Right renal pelvis (tissue), 4 donors: ENCODE measurements at regions not wholly inside any gene's neighbourhood (a gene's known extent, or its start where the extent isn't known, plus 50 kb on each side); places are given as distances from the start of the nearest gene placed in this dataset.

Experiments used
- DNase-seq, 4 donors: peaks; one replicate each; pipeline ENCODE4 v3.0.0-alpha.2; 2013; ENCODE audit warnings: low read depth in 4 of 4, low spot score in 3 of 4, missing footprints in 1 of 4

DNA sequence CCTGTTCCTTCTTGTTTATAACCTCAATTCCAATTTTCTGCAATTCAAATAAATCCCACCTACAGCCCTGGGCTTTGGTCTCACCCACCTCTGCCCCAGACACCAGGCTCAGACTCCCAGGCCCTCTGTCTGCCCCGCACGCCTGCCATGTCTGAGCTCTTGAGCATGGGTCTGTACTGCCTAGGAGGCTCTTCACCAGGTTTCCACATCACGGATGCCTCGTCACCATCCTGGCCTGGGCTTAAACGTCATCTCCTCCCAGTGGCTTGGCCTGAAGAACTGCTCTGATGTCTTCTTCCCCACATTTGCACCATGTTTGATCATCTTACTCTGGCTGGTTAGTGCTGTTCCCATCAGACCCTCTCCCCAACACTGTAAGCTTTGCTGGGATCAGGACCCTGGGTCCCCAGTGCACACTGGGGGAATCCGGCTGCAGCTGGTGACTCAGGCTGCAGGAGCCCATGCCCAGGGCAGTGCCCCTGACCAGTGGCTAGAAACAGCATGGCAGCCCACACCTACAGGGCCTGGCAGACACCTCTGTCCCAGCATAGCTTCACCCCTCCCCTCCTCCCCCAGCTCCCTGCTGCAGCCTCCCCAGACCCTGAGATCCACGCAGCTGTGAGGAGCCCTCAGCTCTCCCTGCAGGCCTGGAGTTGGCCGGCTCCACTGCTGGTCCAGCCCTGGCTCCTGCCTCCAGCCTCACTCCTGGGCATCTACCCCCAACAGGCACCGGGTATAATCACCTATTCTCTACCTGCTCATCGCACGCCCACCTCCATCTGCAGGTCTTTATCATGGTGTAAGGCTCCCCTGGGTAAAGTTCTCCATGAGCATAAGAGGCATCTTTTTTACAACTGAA, 162.8 kb upstream of the NSMCE3 start:
- DNase-seq: no peak

DNA sequence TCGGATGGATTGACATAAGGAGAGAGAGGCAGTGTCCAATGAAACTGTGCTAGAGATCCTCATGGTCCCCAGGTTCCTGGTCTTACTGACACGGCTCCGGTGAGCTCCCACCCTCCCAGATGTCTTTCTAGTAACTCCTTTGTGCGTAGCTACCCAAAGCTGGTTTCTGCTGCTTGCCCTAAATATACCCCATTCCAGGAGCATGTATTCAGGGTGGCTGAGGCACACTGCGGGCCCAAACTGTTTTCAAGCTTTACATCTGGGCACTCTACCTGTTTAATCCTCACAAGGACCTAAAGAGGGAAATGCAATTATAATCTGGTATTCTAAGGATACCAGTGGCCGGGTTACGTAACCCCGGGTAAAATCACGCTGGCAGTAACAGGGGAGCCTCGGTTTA, 161.2 kb upstream of the NSMCE3 start:
- no peak for DNase-seq

DNA sequence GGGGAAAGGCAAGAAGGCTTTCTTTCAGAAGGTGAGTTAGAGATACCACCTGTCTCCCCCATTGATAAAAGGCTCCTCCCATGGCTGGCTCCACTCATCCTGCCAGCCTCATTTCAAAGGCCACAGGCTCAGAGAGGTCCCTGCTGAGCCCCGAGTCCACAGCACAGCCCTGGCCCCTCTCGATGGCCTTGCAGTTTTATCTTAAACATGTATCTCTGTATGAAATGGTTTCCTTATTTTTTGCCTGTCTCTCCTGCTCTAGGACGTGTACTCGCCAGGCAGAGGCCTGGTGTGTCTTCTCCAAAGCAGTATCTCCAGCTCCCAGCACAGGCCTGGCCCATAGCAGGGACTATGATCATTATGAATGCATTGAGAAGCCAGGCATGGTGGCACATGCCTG, 160.5 kb upstream of the NSMCE3 start:
- no peak for DNase-seq

DNA sequence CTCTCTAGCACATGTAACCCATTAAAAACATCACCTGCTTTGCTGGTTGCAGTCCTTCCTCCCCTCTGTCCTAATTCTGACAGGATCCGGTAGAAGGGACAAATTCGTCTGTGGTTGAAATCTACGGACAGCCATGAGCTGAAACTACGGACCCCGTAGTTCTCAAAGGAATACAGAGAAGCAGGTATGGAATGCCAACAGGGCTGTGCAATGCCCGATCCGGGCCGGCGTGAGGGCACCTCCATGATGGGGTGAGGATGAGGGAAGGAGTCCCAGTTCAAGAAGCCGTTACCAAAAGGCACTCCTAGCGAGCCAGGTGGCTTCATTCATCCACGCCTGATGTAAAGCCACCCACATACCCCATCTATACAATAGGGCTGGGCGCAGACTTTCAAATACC, 160.0 kb upstream of the NSMCE3 start:
- no peak for DNase-seq

DNA sequence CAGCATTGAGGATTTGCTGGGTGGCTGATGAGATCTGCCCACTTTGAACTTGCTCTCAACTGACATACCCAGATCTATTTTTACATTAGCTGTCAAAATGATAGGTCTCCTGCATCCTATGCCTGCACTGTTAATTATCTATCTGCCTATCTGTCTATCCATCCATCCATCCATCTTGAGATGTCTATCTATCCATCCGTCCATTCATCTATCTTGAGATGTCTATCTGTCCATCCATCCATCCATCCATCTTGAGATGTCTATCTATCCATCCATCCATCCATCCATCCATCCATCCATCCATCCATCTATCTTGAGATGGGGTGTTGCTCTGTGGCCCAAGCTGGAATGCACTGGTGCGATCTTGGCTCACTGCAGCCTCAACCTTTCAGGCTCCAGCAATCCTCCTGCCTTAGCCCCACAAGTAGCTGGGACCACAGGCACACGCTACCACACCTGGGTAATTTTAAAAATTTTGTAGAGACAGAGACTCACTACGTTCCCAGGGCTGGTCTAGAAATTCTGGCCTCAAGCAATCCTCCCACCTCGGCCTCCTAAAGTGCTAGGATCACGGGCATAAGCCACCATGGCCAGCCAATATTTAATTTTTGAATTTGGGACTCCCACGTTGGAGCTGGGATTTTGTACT, 159.4 kb upstream of the NSMCE3 start:
- no peak for DNase-seq

DNA sequence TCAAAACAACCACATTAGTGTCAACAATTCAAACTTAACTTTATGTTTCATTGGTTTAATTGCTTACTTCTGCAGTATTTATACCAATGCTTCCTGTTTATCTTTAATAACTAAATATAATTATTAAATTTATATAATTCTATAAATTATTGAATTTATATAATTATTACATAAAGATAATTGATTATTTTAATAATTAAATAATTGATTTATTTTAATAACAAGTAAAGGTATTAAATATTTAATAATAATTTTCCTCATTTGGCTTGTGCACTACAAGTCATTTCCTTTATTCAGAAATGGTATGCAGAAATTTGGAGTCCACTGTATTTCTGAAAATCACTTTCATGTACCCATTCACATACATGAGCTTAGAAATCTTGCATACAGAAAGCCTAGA, 156.2 kb upstream of the NSMCE3 start:
- no peak for DNase-seq

DNA sequence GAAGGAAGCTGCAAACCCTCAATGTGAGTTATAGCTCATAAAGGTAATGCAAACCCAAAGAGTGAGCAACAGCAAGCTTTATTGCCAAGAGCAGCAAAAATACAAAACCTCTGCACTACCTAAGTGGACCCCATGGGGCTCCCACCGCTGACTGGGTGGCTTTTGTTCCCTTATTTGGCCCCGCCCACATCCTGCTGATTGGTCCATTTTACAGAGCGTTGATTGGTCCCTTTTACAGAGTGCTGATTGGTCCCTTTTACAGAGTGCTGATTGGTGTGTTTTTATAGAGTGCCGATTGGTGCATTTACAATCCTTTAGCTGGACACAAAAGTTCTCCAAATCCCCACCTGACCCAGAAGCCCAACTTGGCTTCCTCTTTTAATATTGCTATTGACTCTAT, 154.5 kb upstream of the NSMCE3 start:
- DNase-seq: no peak

DNA sequence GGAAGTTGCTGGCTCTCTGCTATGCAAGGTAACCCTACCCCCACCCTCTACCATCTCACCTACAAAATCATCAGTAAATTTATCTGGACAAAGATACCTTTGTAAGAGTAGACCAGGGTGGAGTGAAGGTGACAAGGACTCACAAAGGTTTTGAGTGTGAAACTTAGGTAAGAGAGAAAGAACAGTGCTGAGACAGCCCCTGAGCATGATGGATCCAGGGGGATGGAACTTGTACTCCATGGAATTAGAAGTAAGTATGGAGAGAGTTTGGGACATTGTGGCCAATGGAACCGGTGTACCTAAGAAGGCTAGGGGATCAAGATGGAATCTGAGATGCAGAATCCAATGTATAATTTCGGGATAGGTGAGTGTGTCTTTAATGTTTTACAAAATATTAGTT, 153.0 kb upstream of the NSMCE3 start:
- no peak for DNase-seq

DNA sequence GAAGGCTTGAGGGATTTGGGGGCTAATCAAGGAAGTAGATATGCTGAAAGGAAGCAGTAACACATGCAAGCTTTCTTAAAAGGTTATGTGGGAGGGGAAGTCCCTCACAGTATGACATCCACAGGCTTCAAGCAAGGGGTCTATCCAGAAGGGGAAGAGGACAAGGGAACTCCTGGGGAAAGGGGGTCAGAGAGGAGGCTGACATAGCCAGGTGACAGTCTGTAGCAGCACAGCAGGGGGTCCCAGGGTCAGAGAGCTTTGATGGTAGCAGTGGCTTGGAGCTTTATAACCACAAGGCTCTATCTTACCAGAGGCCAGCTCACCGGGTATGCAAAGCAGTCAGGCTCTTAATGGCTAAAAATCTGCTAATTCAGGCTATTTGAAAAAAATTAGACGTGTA, 150.6 kb upstream of the NSMCE3 start:
- DNase-seq: no peak

DNA sequence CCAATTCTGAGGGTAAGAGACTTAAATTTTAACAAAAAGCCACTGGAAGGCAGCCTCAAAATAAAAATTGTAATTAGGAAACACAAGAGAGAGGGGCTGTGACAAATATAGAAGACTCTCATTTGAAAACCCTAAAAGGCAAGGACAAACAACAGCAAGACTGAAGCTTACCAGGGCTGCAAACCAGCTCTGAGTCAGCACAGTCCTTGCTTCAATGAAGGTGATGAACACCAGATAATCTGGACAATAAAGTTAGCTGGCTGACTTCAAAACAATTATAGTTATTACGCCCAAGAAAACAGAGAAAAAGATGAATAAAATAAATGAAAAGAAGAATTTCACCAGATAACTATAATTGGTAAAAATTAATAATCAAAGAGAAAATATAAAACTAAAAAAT, 149.3 kb upstream of the NSMCE3 start:
- DNase-seq: no peak

DNA sequence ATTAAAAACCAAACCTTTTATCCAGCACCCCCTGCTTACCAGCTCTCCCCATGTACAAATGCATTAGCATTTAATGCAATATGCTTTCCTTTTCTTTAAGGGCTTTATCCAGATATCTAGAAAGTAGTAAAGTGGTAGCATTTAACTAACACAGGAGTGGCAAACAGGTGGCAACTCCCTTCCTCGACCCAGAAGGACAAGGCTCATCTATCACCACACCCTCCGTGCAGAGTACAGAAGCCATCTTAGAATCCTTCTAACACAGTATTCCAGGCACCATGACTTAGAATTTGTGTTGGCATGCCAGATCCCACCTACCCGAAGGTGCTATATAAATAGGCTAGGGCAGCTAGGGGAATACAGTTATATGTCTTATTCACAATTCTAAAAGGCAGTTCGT, 148.6 kb upstream of the NSMCE3 start:
- DNase-seq: no peak

DNA sequence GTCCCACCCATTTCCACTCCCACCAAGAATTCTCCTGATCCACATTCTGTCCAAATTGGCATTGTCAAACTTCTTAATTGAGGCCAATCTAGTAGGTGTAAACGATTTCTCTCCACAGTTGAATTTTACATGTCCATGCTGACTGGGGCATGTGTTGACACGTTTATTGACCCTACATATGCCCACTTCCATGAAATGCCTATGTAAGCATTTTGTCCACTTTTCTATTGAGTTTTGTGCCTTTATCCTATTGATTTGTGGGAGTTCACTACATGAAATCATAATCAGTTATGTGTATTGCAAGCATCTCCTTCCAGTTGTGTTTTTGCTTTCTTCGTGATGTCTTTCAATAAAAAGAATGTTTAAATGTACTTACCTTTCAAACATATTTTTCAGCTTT, 141.7 kb upstream of the NSMCE3 start:
- no peak for DNase-seq

DNA sequence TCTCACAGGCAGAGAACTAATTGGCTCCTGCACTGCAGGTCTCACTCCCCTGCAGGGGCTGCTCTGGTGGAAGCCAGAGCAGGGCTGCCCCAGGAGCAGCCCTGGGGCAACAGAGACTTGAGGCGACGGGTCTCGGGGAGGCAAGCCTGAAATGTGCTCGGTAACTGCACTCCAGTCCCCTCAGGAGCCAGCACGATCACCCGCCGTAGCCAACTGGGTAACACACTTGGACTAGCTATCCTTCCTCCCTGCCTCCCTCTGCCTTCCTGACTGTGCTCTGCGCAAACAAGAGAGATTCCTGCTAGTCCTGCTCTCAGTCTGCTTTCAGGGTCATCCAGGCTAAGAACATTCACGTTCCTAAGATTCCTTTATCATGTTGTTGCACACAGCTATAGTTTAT, 140.7 kb upstream of the NSMCE3 start:
- no peak for DNase-seq

DNA sequence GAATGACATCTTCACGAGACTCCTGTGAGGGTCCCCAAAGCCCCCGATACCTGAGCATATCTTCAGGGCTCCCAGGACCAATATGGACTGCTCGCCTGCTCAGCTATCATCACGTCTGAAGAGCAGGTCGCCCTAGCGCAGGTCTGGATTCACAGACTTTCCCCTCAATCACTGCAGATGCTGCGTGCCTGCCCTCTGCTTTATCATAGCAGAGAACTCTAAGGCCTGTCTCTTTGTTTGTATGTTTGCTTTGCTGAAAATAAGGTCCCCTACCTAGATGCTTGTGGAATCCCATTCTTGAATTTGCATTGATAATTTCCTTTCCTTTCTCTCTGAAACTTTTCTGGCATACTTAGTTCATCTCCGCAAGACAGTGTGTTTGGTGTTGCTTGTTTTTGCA, 140.3 kb upstream of the NSMCE3 start:
- no peak for DNase-seq

DNA sequence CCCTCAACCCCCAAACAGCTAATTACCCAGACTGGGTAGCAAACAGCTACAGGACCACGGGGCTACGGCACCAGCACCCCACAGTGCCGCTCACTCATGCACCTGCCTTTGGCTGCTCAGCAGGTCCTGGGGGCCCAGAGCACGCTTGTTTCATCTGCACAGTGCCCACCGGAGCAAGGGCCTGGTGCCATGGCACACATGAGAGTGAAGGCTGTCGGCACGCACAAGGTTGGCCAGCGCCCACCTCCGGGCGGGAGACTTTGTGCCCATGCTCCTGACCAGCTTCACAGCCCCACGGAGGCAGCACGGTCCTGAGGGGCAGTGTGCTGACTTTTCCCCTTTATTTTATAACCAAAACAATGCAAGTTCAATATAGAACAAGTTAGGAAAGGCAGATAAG, 135.9 kb upstream of the NSMCE3 start:
- DNase-seq: no peak

DNA sequence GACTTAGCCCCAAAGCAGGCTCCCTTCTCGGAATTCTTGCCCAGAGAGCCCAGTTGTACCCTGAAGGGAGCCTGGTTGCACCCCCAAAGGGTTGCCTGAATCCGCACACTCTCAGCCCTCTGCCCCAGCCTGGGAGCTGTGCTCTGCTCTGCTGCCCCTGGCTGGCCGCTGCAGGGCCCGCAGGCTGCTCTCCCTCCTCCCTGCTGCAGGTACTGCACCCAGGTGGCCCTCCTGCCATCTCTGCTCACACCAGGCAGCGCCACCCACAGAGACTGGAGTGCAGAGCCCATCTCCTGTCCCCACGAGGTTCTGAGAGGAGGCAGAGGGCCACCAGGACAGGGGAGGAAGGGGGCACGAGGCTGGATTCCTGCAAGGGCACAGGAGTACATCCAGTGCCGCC, 134.2 kb upstream of the NSMCE3 start:
- DNase-seq: no peak

DNA sequence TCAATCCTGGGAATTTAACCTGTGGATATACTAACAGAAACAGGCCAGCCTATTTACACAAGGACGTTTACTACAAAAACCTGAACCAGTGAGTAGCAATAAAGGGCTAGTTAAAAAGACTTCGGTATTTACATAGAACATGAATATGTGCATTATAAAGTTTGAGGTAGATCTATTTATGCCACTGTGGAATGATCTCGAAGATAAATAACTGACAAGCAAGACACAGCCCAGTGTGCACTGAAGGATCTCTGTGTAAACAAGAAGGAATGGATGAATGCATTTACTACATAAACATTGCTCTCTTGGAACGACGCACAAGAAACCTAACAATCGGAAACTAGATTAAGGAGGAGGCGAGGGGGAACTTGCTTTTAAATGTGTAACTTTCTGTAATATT, 132.0 kb upstream of the NSMCE3 start:
- DNase-seq: peak in 1 of 4 donors; percentile 5

DNA sequence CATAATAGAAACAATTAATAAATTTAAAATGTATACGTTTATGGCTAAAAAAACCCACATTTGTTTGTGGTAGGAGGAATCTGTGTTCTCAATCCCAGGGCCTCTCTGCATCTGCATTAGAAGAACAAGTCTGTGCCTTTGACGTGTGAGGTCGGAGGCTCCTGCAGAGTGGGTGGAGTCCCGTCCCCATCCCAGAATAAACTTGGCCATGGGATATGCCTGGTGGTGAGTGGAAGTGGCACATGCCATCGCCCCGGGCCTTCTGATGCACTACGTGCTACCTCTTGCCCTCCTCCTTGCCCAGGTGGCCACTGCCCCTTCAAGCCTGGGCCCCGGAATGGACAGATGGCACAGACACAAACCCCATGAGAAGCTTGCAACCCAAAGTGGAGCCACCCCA, 131.1 kb upstream of the NSMCE3 start:
- DNase-seq: no peak

DNA sequence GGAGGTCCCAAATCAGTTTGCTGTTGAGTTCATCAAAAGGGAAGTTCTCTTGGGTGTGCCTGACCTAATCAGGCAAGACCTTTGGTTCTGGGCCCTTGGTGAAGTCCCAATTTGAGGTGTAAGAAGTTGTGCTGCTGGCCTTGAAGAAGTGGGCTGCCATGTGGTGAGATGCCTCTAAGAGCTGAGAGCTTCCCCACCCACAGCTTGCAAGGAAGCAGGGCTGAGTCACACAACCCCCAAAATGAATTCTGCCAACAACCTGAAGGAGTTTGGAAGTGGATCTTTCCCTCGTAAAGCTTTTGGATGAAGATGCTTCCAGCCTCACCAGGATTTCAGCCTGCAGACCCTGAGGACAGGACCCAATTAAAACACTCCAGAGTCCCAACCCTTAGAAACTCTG, 129.3 kb upstream of the NSMCE3 start:
- DNase-seq: no peak

DNA sequence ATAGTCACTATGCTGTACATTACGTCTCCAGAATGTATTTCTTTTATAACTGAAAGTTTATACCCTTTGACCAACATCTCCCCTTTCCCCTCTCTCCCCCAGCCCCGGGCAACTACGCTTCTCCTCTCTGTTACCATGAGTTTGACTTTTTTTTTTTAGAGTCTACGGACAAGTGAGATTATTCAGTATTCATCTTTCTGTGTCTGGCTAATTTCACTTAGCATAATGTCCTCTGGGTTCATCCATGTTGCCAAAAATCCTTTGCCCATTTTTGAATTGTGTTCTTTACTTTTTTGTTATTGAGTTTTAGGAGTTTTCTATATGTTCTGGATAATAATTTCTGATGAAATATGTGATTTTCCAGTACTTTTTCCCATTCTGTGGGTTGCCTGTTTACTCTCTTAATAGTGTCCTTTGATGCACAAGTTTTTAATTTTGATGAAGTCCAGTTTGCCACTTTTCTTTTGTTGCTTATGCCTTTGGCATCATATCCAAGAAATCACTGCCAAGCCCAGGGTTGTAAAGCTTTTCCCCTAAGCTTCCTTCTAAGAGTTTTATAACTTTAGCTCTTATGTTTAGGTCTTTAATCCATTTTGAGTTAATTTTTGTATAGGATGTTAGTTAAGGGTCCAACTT, 126.7 kb upstream of the NSMCE3 start:
- no peak for DNase-seq

DNA sequence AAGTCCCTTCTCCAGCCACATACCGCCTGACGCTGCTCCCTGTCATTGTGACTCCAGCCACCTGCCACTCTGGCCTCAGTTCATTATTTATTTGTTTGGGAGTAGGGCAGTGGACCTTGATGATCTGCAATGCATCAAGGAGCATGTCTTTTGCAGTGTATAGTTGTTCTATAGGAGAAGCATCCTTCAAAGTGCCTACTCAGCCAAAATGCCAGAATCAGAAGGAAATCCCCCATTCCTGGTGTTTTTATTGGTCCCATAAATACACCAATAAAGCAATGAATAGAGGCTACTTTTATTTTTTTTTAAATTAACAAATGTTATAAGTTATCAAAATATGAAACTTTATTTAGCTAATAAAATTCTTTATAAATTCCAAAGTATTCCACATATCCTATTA, 123.8 kb upstream of the NSMCE3 start:
- DNase-seq: no peak

DNA sequence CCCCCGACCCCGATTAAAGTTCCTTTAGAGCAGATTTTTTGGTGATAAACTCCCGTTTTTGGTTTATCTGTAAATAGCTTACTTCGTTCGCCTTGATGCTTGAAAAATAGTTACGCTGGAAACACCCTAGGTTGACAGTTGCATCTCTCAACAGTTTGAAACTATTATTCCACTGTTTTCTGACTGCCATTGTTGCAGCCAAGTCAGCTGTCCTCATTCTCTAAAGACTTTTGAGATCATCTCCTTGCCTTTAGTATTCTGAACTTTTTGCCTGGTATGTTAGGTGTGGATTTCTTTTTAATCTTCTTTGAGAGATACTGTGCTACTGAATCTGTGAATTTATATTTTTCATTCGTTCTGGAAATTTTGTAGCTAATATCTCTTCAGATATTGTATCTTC, 122.7 kb upstream of the NSMCE3 start:
- DNase-seq: no peak
